CD14-positive monocyte (primary cell): ENCODE measurements at regions not wholly inside any gene's neighbourhood (a gene's known extent, or its start where the extent isn't known, plus 50 kb on each side); places are given as distances from the start of the nearest gene placed in this dataset.
A peak's percentile ranks its signal among the peaks of the same experiment; 100 is the strongest.

ENCODE experiments used
- DNase-seq, 3 donors: peaks; one replicate each; pipeline ENCODE4 v3.0.0-alpha.2; 2011 to 2022
- H2AFZ ChIP-seq: 2 replicates; pipeline ENCODE4 v1.6.0; 2012; ENCODE audit warnings: mild to moderate bottlenecking, low read depth, low read length, inconsistent platforms; ENCODE audit not compliant: insufficient read depth, poor library complexity, severe bottlenecking
- H3K27ac ChIP-seq, 2 donors: 1 replicate in 1 of 2; 2 replicates in 1 of 2; pipeline ENCODE4 v1.5.1; 2012 to 2013; ENCODE audit warnings: low read length in 2 of 2, control low read depth in 1 of 2, inconsistent platforms in 1 of 2, low read depth in 1 of 2, mild to moderate bottlenecking in 1 of 2
- H3K27me3 ChIP-seq, 2 donors: one replicate each; pipeline versions ENCODE4 v1.6.0 to v1.6.1; 2011 to 2013; ENCODE audit warnings: low read length in 2 of 2; ENCODE audit not compliant: control insufficient read depth in 2 of 2, insufficient read depth in 2 of 2
- H3K36me3 ChIP-seq, 2 donors: replicated peaks in 1 of 2; 1 replicate in 1 of 2; 2 replicates in 1 of 2; pipeline versions ENCODE4 v1.5.1 to v1.6.1; 2012 to 2013; ENCODE audit warnings: low read length in 2 of 2, control low read depth in 1 of 2, inconsistent platforms in 1 of 2, mild to moderate bottlenecking in 1 of 2; ENCODE audit not compliant: insufficient read depth in 2 of 2, control insufficient read depth in 1 of 2
- H3K4me1 ChIP-seq, 2 donors: 1 replicate in 1 of 2; 2 replicates in 1 of 2; pipeline versions ENCODE4 v1.5.1 to v1.6.1; 2012 to 2013; ENCODE audit warnings: low read length in 2 of 2, control low read depth in 1 of 2, inconsistent platforms in 1 of 2, mild to moderate bottlenecking in 1 of 2, moderate library complexity in 1 of 2; ENCODE audit not compliant: insufficient read depth in 2 of 2, control insufficient read depth in 1 of 2
- H3K4me2 ChIP-seq: replicated peaks from 2 replicates; pipeline ENCODE3; 2012; ENCODE audit warnings: low read length, moderate library complexity, mild to moderate bottlenecking; ENCODE audit not compliant: poor library complexity, severe bottlenecking; ENCODE audit errors: extremely low read depth
- H3K4me3 ChIP-seq, 3 experiments: fragments of 200-600 bp in 1 of 3; sonication (generic) in 1 of 3; replicated peaks in 1 of 3; 1 replicate in 2 of 3; 2 replicates in 1 of 3; pipeline ENCODE4 v1.5.1; 2011 to 2013; ENCODE audit warnings: low read length in 3 of 3, mild to moderate bottlenecking in 3 of 3, control low read depth in 2 of 3, low read depth in 2 of 3, inconsistent platforms in 1 of 3, moderate library complexity in 1 of 3
- H3K79me2 ChIP-seq: 2 replicates; pipeline ENCODE4 v1.6.0; 2012; ENCODE audit warnings: mild to moderate bottlenecking, control low read depth, inconsistent platforms, low read length, moderate library complexity; ENCODE audit not compliant: insufficient read depth
- H3K9ac ChIP-seq: 2 replicates; pipeline ENCODE4 v1.6.0; 2017; ENCODE audit warnings: low read length, mild to moderate bottlenecking; ENCODE audit not compliant: insufficient read depth, poor library complexity, severe bottlenecking
- H3K9me3 ChIP-seq, 2 donors: replicated peaks in 1 of 2; 1 replicate in 1 of 2; 2 replicates in 1 of 2; pipeline versions ENCODE4 v1.5.1 to v1.6.1; 2012 to 2013; ENCODE audit warnings: low read length in 2 of 2, control low read depth in 1 of 2; ENCODE audit not compliant: control insufficient read depth in 1 of 2, insufficient read depth in 1 of 2
- H4K20me1 ChIP-seq: 2 replicates; pipeline ENCODE4 v1.6.0; 2012; ENCODE audit warnings: mild to moderate bottlenecking, low read length, control low read depth, moderate library complexity; ENCODE audit not compliant: insufficient read depth
- H3K27ac Mint-ChIP-seq, 7 donors: one replicate each; pipeline ENCODE4 v1.8.0; 2020; ENCODE audit warnings: mild to moderate bottlenecking in 7 of 7, mixed read lengths in 7 of 7, moderate library complexity in 6 of 7, inconsistent platforms in 2 of 7
- H3K27me3 Mint-ChIP-seq, 3 donors: one replicate each; pipeline ENCODE4 v1.8.0; 2021 to 2022; ENCODE audit warnings: low read depth in 3 of 3, mild to moderate bottlenecking in 3 of 3, mixed read lengths in 3 of 3, moderate library complexity in 3 of 3, inconsistent platforms in 1 of 3
- H3K36me3 Mint-ChIP-seq, 2 donors: one replicate each; pipeline ENCODE4 v1.8.0; 2020; ENCODE audit warnings: mixed read lengths in 2 of 2, inconsistent platforms in 1 of 2, mild to moderate bottlenecking in 1 of 2
- H3K4me1 Mint-ChIP-seq: one replicate; pipeline ENCODE4 v1.8.0; 2020; ENCODE audit warnings: mild to moderate bottlenecking, mixed read lengths
- H3K4me3 Mint-ChIP-seq, 2 donors: one replicate each; pipeline ENCODE4 v1.8.0; 2020; ENCODE audit warnings: mild to moderate bottlenecking in 2 of 2, mixed read lengths in 2 of 2, moderate library complexity in 1 of 2
- H3K9me3 Mint-ChIP-seq, 7 donors: one replicate each; pipeline ENCODE4 v1.8.0; 2020 to 2022; ENCODE audit warnings: mixed read lengths in 7 of 7, mild to moderate bottlenecking in 6 of 7, moderate library complexity in 6 of 7, inconsistent platforms in 2 of 7
- WGBS: methylation state at CpG from one replicate; pipeline ENCODE4 v1.1.5; 2013; ENCODE audit warnings: missing lambda C conversion rate; ENCODE audit not compliant: insufficient coverage; 5-methylcytosine and 5-hydroxymethylcytosine counted together
- intact Hi-C, 2 donors: fragments of 100-400 bp; cut with micrococcal nuclease; formaldehyde crosslinking; loops; one replicate each; pipeline versions ENCODE4 v1.15.0 to v1.15.1; 2023
- TF ChIP-seq, protein P1 (sequence below): fragments of 200-600 bp; IDR thresholded peaks from one replicate; pipeline ENCODE4 v1.8.0; 2022; ENCODE audit warnings: antibody characterized with exemption, mild to moderate bottlenecking

DNA sequence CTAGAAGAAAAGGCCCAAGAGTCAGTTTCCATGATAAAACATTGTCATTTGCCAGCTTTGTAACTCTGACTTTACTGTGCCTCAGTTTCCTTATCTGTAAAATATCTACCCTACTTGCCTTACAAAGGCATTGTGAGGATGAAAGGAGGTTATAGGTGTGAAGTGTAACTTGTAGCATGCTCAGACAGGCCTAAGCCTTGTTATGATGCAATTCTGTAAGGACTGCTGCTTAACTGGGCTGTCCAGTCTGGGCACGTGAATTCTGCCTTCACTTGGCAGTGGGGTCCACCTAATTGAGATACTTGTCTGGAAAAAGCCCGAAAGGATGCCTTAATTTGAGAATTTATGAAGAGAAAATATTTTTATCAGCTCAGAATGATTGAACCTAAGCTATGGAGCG, 114.5 kb upstream of the DYRK2 start:
- Histone ChIP-seq H3K79me2 (no peaks in the 10 kb centered on the region), H2AFZ (no peak overlapping the region), H3K4me1 (no peaks in the 10 kb centered on the region), H3K4me3 (no peak overlapping the region), H3K4me2 (no peak overlapping the region), H3K36me3 (no peaks in the 10 kb centered on the region), H3K9me3 (no peaks in the 10 kb centered on the region), H3K27ac (no peak overlapping the region), H3K9ac (no peak overlapping the region), H4K20me1 (no peaks in the 10 kb centered on the region), H3K27me3 (no peaks in the 10 kb centered on the region)
- TF ChIP-seq, protein P1, sequence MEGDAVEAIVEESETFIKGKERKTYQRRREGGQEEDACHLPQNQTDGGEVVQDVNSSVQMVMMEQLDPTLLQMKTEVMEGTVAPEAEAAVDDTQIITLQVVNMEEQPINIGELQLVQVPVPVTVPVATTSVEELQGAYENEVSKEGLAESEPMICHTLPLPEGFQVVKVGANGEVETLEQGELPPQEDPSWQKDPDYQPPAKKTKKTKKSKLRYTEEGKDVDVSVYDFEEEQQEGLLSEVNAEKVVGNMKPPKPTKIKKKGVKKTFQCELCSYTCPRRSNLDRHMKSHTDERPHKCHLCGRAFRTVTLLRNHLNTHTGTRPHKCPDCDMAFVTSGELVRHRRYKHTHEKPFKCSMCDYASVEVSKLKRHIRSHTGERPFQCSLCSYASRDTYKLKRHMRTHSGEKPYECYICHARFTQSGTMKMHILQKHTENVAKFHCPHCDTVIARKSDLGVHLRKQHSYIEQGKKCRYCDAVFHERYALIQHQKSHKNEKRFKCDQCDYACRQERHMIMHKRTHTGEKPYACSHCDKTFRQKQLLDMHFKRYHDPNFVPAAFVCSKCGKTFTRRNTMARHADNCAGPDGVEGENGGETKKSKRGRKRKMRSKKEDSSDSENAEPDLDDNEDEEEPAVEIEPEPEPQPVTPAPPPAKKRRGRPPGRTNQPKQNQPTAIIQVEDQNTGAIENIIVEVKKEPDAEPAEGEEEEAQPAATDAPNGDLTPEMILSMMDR = no peak
- no CpG with 5 or more reads among the region's 3 CpGs for WGBS
- no peak overlapping the region for H3K4me3 Mint-ChIP-seq
- intact Hi-C loops = no loop called here
- no peak overlapping the region for H3K27ac Mint-ChIP-seq
- H3K4me1 Mint-ChIP-seq = no peaks in the 10 kb centered on the region
- H3K27me3 Mint-ChIP-seq = peaks cover under 1 to 3% (median 2%) of the 10 kb centered on the region in 3 donors
- no peaks in the 10 kb centered on the region for H3K36me3 Mint-ChIP-seq
- no peak for DNase-seq
- H3K9me3 Mint-ChIP-seq = peaks cover 0 to 4% (median 0%) of the 10 kb centered on the region in 7 donors

DNA sequence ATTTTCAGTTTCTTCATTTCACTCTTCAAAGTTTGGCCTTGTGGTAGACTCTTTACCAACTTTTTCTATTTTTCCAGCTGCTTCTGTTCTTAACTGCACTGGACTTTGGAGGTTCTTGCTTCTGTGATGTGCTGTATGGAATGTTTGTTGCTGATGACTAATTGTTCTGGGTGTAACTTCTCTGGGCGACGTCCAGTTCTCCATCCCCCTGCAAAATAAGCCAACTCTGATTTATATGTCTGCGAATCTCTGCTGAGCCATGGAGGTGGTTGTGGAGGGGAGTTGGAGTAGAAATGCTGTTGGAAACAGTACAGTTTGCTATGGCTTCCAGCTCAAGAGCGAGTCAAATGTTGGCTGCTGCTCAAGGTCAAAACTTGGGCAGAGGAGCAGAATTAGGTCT, 113.9 kb upstream of the DYRK2 start:
- no peaks in the 10 kb centered on the region for H3K4me1 Mint-ChIP-seq
- Histone ChIP-seq H3K27ac (no peak overlapping the region), H3K4me1 (no peaks in the 10 kb centered on the region), H3K4me3 (no peak overlapping the region), H3K4me2 (no peak overlapping the region), H2AFZ (no peak overlapping the region), H3K9ac (no peak overlapping the region), H3K79me2 (no peaks in the 10 kb centered on the region), H4K20me1 (no peaks in the 10 kb centered on the region), H3K9me3 (no peaks in the 10 kb centered on the region), H3K27me3 (no peaks in the 10 kb centered on the region), H3K36me3 (no peaks in the 10 kb centered on the region)
- H3K9me3 Mint-ChIP-seq = peaks cover 0 to 4% (median 0%) of the 10 kb centered on the region in 7 donors
- TF ChIP-seq, protein P1 = no peak
- peak overlapping the region in 1 of 7 donors; percentile 60 for H3K27ac Mint-ChIP-seq
- no peak for DNase-seq
- peaks cover 0 to 2% (median 2%) of the 10 kb centered on the region in 3 donors for H3K27me3 Mint-ChIP-seq
- 80% methylated on average over 1 of the region's 4 CpGs for WGBS
- no peaks in the 10 kb centered on the region for H3K36me3 Mint-ChIP-seq
- intact Hi-C loops = no loop called here
- H3K4me3 Mint-ChIP-seq = no peak overlapping the region
